ENCODE measurements at regions not wholly inside any gene's neighbourhood (a gene's known extent, or its start where the extent isn't known, plus 50 kb on each side); places are given as distances from the start of the nearest gene placed in this dataset.
"Not testable (repeated sequence)": the region's sequence is repeated elsewhere in the genome, so short reads cannot be mapped to it uniquely, and the experiment has no call there.

DNA sequence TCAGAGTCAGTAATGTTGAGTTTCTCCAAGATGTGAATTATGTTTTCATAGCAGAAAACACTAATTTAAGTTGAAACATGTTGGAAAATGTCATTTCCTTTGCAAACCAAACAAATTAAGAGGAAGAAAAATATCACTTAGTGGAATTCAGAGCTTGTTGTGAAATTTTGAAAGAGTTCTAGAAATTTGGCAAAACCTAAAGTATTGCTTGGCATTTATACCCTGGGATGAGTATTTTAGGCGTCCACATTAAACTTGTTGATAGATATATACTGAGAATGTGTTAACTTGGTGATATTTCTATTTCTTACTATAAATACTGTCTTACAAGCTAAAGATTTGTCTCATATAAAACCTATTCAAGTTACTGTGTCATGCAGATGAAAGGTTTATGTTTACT is 335.2 kb downstream of the NSUN3 start:
- no peak overlapping the region for H3K9ac ChIP-seq (ENCODE audit: insufficient read length, low read depth)
- no peaks in the 10 kb centered on the region for H3K27me3 ChIP-seq (ENCODE audit: insufficient read depth, insufficient read length)
- TF ChIP-seq ZNF274 (IDR thresholded peaks at IDR 0.05; ENCODE audit: low read depth, low read length), result no peak
- TF ChIP-seq YY1 (IDR thresholded peaks at IDR 0.05; ENCODE audit: insufficient read depth, insufficient read length), result no peak
- TF ChIP-seq SUZ12 (IDR thresholded peaks at IDR 0.05; ENCODE audit: extremely low read depth, insufficient read depth, insufficient read length), result no peak
- H3K4me3 ChIP-seq (ENCODE audit: insufficient read length, low read depth), result no peak overlapping the region
- no peaks in the 10 kb centered on the region for H3K36me3 ChIP-seq (ENCODE audit: insufficient read depth, insufficient read length, low read length)
- H3K4me1 ChIP-seq (ENCODE audit: insufficient read depth, insufficient read length), result no peaks in the 10 kb centered on the region
- no peak for DNase-seq (ENCODE audit: low read depth, low spot score)
- no peaks in the 10 kb centered on the region for H3K9me3 ChIP-seq (ENCODE audit: insufficient read depth, low read length)

DNA sequence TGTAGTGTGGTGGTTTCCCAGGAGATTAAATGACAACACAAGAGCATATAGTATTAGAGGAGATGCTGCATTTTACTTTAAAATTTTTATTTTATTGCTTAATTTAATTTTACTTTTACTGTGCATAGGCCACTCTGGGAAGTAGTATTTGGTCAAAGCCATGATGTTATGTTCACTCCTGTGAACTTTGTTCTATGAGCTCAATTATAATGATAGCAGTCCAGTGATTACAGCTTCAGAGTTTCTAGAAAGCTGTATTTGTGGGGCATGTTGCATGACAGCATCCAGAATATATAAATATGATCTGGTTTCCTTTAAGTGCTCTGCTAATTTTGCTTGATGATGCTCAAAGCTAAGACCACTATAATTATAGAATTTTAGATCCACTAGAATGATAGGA is 338.6 kb downstream of the NSUN3 start:
- Histone ChIP-seq H3K27me3 (ENCODE audit: insufficient read depth, insufficient read length) (no peaks in the 10 kb centered on the region), H3K9ac (ENCODE audit: insufficient read length, low read depth) (no peak overlapping the region), H3K36me3 (ENCODE audit: insufficient read depth, insufficient read length, low read length) (no peaks in the 10 kb centered on the region), H3K9me3 (ENCODE audit: insufficient read depth, low read length) (no peaks in the 10 kb centered on the region), H3K4me1 (ENCODE audit: insufficient read depth, insufficient read length) (no peaks in the 10 kb centered on the region), H3K4me3 (ENCODE audit: insufficient read length, low read depth) (no peak overlapping the region)
- no peak for DNase-seq (ENCODE audit: low read depth, low spot score)
- TF ChIP-seq SUZ12 (IDR thresholded peaks at IDR 0.05; ENCODE audit: extremely low read depth, insufficient read depth, insufficient read length) (no peak), YY1 (IDR thresholded peaks at IDR 0.05; ENCODE audit: insufficient read depth, insufficient read length) (no peak), ZNF274 (IDR thresholded peaks at IDR 0.05; ENCODE audit: low read depth, low read length) (no peak)

DNA sequence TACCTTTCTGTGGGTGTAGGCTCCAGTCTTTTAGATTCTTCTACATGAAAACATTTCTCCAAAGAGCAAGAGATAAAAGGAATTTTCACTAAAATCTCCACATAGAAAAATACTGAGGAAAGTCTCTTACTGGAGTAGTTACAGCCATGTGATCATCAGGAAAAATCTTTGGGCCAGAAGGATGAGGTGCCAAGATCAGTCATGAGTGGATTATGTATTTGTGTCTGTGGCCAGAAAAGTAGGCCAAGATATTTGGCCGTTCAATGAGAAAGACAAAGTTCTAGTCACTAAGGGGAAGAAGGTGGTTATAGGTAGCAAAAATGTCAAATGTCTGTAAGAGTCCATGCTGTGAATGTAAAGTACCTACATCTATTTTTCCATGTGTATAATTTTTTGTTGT is 339.3 kb downstream of the NSUN3 start:
- Histone ChIP-seq H3K27me3 (ENCODE audit: insufficient read depth, insufficient read length) (no peaks in the 10 kb centered on the region), H3K9ac (ENCODE audit: insufficient read length, low read depth) (no peak overlapping the region), H3K9me3 (ENCODE audit: insufficient read depth, low read length) (no peaks in the 10 kb centered on the region), H3K36me3 (ENCODE audit: insufficient read depth, insufficient read length, low read length) (no peaks in the 10 kb centered on the region), H3K4me1 (ENCODE audit: insufficient read depth, insufficient read length) (no peaks in the 10 kb centered on the region), H3K4me3 (ENCODE audit: insufficient read length, low read depth) (no peak overlapping the region)
- DNase-seq (ENCODE audit: low read depth, low spot score), result no peak
- TF ChIP-seq YY1 (IDR thresholded peaks at IDR 0.05; ENCODE audit: insufficient read depth, insufficient read length), result no peak

DNA sequence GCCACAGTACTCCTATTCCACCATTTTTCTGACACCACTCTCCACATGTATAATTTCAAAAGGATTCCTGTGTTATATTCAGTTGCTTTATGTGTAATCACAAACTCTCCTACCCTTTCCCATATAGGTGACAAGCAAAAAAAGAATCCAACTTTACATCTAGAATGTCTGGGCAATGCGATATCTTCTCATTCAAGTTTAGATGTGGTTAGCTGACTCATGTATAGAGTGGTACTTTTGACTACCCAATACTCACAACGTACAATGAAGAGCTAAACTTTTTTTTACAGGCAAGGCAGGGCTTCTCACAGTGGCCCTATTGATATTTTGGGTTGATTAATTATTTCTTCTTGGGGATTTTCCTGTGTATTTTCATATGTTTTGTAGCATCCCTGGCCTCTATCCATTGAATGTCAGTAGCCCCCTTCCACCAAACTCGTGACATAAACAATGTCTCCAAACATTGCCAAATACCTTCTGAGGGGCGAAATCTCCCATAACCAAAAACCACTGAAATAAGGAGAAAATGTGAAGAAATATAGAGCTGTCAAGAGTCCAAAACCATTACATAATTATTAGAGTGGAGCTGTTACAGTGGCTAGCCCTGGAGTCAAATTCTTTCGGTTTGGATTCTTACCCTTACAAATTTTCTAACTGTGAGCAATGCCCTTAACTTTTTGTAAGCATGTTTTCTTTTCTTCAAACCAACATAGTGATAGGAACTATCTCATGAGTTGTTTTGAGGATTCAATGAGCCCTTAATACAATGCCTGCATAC is 342.6 kb downstream of the NSUN3 start:
- H3K36me3 ChIP-seq (ENCODE audit: insufficient read depth, insufficient read length, low read length), result no peaks in the 10 kb centered on the region
- H3K27me3 ChIP-seq (ENCODE audit: insufficient read depth, insufficient read length), result no peaks in the 10 kb centered on the region
- no peak overlapping the region for H3K4me3 ChIP-seq (ENCODE audit: insufficient read length, low read depth)
- H3K9me3 ChIP-seq (ENCODE audit: insufficient read depth, low read length), result no peaks in the 10 kb centered on the region
- no peak for DNase-seq (ENCODE audit: low read depth, low spot score)
- H3K9ac ChIP-seq (ENCODE audit: insufficient read length, low read depth), result no peak overlapping the region
- H3K4me1 ChIP-seq (ENCODE audit: insufficient read depth, insufficient read length), result no peaks in the 10 kb centered on the region
- TF ChIP-seq ZNF274 (IDR thresholded peaks at IDR 0.05; ENCODE audit: low read depth, low read length) (no peak), SUZ12 (IDR thresholded peaks at IDR 0.05; ENCODE audit: extremely low read depth, insufficient read depth, insufficient read length) (no peak), YY1 (IDR thresholded peaks at IDR 0.05; ENCODE audit: insufficient read depth, insufficient read length) (no peak)

DNA sequence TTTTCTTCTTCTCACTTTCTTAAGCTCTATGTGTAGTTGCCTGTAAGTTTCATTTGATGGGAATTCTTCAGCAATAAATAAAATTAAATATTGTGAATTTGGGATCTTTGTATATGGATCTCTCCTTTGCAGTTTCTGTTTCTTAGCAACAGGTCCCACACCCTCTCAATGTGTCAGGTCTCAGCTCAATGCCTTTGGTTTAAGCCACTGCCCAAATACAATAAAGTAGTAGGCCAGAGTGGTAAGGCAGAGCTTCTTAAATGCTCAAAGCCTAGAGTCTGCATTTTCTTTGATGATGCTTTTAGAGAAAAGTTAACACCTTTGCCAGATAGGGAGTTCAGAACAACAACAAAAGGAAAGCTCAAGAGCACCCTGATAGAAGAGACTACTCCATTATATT is 343.7 kb downstream of the NSUN3 start:
- no peak overlapping the region for H3K4me3 ChIP-seq (ENCODE audit: insufficient read length, low read depth)
- no peak for DNase-seq (ENCODE audit: low read depth, low spot score)
- H3K4me1 ChIP-seq (ENCODE audit: insufficient read depth, insufficient read length), result no peaks in the 10 kb centered on the region
- no peaks in the 10 kb centered on the region for H3K27me3 ChIP-seq (ENCODE audit: insufficient read depth, insufficient read length)
- no peaks in the 10 kb centered on the region for H3K36me3 ChIP-seq (ENCODE audit: insufficient read depth, insufficient read length, low read length)
- no peaks in the 10 kb centered on the region for H3K9me3 ChIP-seq (ENCODE audit: insufficient read depth, low read length)
- TF ChIP-seq YY1 (IDR thresholded peaks at IDR 0.05; ENCODE audit: insufficient read depth, insufficient read length) (no peak), ZNF274 (IDR thresholded peaks at IDR 0.05; ENCODE audit: low read depth, low read length) (no peak), SUZ12 (IDR thresholded peaks at IDR 0.05; ENCODE audit: extremely low read depth, insufficient read depth, insufficient read length) (no peak)
- H3K9ac ChIP-seq (ENCODE audit: insufficient read length, low read depth), result no peak overlapping the region

DNA sequence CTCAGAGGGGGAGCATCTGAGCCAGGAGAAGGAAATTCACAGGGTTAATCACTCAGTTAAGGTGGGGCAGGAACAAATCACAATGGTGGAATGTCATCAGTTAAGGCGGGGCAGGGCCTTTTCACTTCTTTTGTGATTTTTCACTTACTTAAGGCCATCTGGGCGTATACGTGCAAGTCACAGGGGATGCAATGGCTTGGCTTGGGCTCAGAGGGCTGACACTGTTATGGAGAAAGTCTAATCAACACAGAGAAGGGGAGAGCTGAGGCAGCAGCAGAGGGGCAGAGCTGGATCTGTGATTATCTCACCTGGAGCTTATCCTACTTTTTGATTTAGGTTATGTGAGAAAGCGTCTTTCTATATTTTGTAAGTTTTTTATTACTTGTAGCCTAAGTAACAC is 350.1 kb downstream of the NSUN3 start:
- DNase-seq (ENCODE audit: low read depth, low spot score); H3K27me3 ChIP-seq (ENCODE audit: insufficient read depth, insufficient read length); H3K36me3 ChIP-seq (ENCODE audit: insufficient read depth, insufficient read length, low read length); H3K9me3 ChIP-seq (ENCODE audit: insufficient read depth, low read length); H3K9ac ChIP-seq (ENCODE audit: insufficient read length, low read depth); H3K4me1 ChIP-seq (ENCODE audit: insufficient read depth, insufficient read length); H3K4me3 ChIP-seq (ENCODE audit: insufficient read length, low read depth): not testable (repeated sequence)

DNA sequence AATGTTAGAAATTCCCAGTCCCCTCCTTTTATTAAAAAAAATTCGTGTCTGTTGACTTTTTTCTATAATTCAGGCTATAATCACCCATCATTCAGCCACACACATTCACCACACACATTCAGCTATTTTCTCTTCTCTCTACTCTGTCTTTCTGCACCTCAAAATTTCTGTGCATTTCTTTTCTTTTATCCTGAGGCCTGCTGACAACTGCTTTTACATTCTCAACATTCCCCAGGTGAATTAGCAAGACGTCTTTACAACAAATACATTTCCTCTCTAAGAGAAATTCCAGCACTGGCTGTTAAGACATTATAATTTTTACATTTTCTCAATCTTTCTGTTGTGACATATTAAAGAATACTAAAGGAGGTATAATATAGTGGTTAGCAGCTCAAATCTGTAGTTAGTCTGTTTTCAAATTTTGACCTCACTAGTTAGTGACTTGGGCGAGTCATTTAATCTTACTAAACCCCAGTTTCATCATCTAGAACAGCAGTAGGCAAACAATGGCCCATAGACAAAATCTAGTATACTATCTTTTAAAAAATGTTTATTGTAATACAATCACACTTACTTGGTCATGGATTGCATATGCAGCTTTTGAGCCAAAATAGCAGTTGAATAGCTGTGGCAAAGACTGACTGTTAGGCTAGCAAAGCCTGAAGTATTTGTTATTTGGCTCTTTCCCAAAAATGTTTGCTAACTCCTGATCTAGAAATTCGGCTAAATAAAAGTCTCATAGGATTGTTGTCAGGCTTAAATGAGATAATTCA is 350.7 kb downstream of the NSUN3 start:
- DNase-seq (ENCODE audit: low read depth, low spot score), result no peak
- Histone ChIP-seq H3K9ac (ENCODE audit: insufficient read length, low read depth) (no peak overlapping the region), H3K27me3 (ENCODE audit: insufficient read depth, insufficient read length) (no peaks in the 10 kb centered on the region), H3K4me3 (ENCODE audit: insufficient read length, low read depth) (no peak overlapping the region), H3K4me1 (ENCODE audit: insufficient read depth, insufficient read length) (no peaks in the 10 kb centered on the region), H3K9me3 (ENCODE audit: insufficient read depth, low read length) (peaks cover 7% of the 10 kb centered on the region; the same call in 1 of the 2 replicates), H3K36me3 (ENCODE audit: insufficient read depth, insufficient read length, low read length) (no peaks in the 10 kb centered on the region)
- TF ChIP-seq ZNF274 (IDR thresholded peaks at IDR 0.05; ENCODE audit: low read depth, low read length) (no peak), YY1 (IDR thresholded peaks at IDR 0.05; ENCODE audit: insufficient read depth, insufficient read length) (no peak), SUZ12 (IDR thresholded peaks at IDR 0.05; ENCODE audit: extremely low read depth, insufficient read depth, insufficient read length) (no peak)
